ENCODE measurements at regions not wholly inside any gene's neighbourhood (a gene's known extent, or its start where the extent isn't known, plus 50 kb on each side); places are given as distances from the start of the nearest gene placed in this dataset.

GRCh38 chr4:64022560-64022959 lies 386.7 kb downstream of the TECRL start (continued):
- TF ChIP-seq LRRFIP1 (CRISPR knock-in tag; conservative IDR thresholded peaks at IDR 0.05): no peak
- TF ChIP-seq HINFP (CRISPR knock-in tag; IDR thresholded peaks at IDR 0.05; ENCODE audit: low read depth): no peak
- TF ChIP-seq MATR3 (CRISPR knock-in tag; IDR thresholded peaks at IDR 0.05): no peak

GRCh38 chr4:64016893-64017292 lies 392.4 kb downstream of the TECRL start:
- DNase-seq (ENCODE audit: low spot score) (no peak), ATAC-seq (no peak), FAIRE-seq (no peak)
- no peak overlapping the region for H2AFZ ChIP-seq (ENCODE audit: low read length)
- H3K4me2 ChIP-seq (ENCODE audit: low read depth, low read length): no peak overlapping the region
- CTCF ChIA-PET (ENCODE audit: low intra/inter-chr PET ratio, low total read pairs): no interaction called here
- no peaks in the 10 kb centered on the region for H4K20me1 ChIP-seq (ENCODE audit: insufficient read depth, low read length)
- POLR2A ChIA-PET: no interaction called here
- H3K36me3 ChIP-seq (replicated peaks in 1 of 2; ENCODE audit: control insufficient read depth in 1 of 2, insufficient read depth in 2 of 2, low read length in 2 of 2): no peaks in the 10 kb centered on the region
- H3K27me3 ChIP-seq (ENCODE audit: control insufficient read depth in 1 of 2, insufficient read depth in 2 of 2, low read length in 2 of 2): no peaks in the 10 kb centered on the region; a peak in 1 of 5 replicates
- intact Hi-C loops (cut with micrococcal nuclease; ENCODE audit: unreplicated experiment): no loop called here
- H3K4me3 ChIP-seq (replicated peaks in 1 of 3; ENCODE audit: insufficient read depth in 1 of 3, low read depth in 2 of 3, low read length in 3 of 3): no peak overlapping the region
- in situ Hi-C loops (cut with HindIII; ENCODE audit: extremely low pct_ligation_motif_present, low pct_unique_long_range_greater_than_20kb): no loop called here
- no peak overlapping the region for H3K27ac ChIP-seq (ENCODE audit: extremely low read length, insufficient read depth, low read length)
- no TSS peak for BruUV-seq (replicated peaks)
- H3K9me3 ChIP-seq (ENCODE audit: low read length): peaks cover 58% of the 10 kb centered on the region
- no peak overlapping the region for H3K9ac ChIP-seq (ENCODE audit: insufficient read depth, low read depth, low read length)
- 14% methylated on average over 6 of the region's 11 CpGs for WGBS (ENCODE audit: low lambda C conversion rate)
- no peaks in the 10 kb centered on the region for H3K4me1 ChIP-seq (ENCODE audit: insufficient read depth, low read length)
- H3K79me2 ChIP-seq (ENCODE audit: insufficient read depth, low read length): no peaks in the 10 kb centered on the region
- no peak for TF ChIP-seq ZNF619 (CRISPR knock-in tag; IDR thresholded peaks at IDR 0.05)
- no peak for TF ChIP-seq SETDB1 (CRISPR knock-in tag; IDR thresholded peaks at IDR 0.05; ENCODE audit: borderline replicate concordance)
- TF ChIP-seq NR2F6 (IDR thresholded peaks at IDR 0.05): no peak
- TF ChIP-seq NR2F6 (CRISPR knock-in tag; IDR thresholded peaks at IDR 0.05): no peak
- no peak for TF ChIP-seq PATZ1 (CRISPR knock-in tag; IDR thresholded peaks at IDR 0.05)
- no peak for TF ChIP-seq ETS1 (CRISPR knock-in tag; IDR thresholded peaks at IDR 0.05)
- no peak for TF ChIP-seq ARID3A (IDR thresholded peaks at IDR 0.05; ENCODE audit: low read depth, low read length)
- TF ChIP-seq E2F5 (CRISPR knock-in tag; conservative IDR thresholded peaks at IDR 0.05): no peak
- no peak for TF ChIP-seq HMG20B (CRISPR knock-in tag; conservative IDR thresholded peaks at IDR 0.05)
- no peak for TF ChIP-seq DBP (CRISPR knock-in tag; IDR thresholded peaks at IDR 0.05; ENCODE audit: not compliant biosample characterization)

All from HepG2 (cell line).